Calu3 (cell line): ENCODE measurements at regions not wholly inside any gene's neighbourhood (a gene's known extent, or its start where the extent isn't known, plus 50 kb on each side); places are given as distances from the start of the nearest gene placed in this dataset.

Experiments
- BruUV-seq: library from RNA; stranded (reverse); fragments of 400-500 nt; replicated peaks from 2 replicates; lab custom pipeline; 2021; lab: Mats Ljungman, UMichigan
- CTCF ChIA-PET: fragments of 300-600 bp; sonication (Branson Sonifier 250); formaldehyde crosslinking; loops from one replicate; lab custom pipeline; 2022; ENCODE audit warnings: antibody characterized with exemption; lab: Charles Lee
- DNase-seq: peaks from one replicate; pipeline ENCODE4 v3.0.0; 2022
- H3K27ac Mint-ChIP-seq: one replicate; pipeline ENCODE4 v1.8.0; 2022; ENCODE audit warnings: mixed read lengths; ENCODE audit not compliant: unreplicated experiment
- H3K27me3 Mint-ChIP-seq: one replicate; pipeline ENCODE4 v1.8.0; 2022; ENCODE audit warnings: mixed read lengths; ENCODE audit not compliant: unreplicated experiment
- H3K36me3 Mint-ChIP-seq: one replicate; pipeline ENCODE4 v1.8.0; 2022; ENCODE audit warnings: mild to moderate bottlenecking, moderate library complexity, mixed read lengths; ENCODE audit not compliant: insufficient read depth, unreplicated experiment
- H3K4me1 Mint-ChIP-seq: one replicate; pipeline ENCODE4 v1.8.0; 2022; ENCODE audit warnings: mild to moderate bottlenecking, low read depth, mixed read lengths; ENCODE audit not compliant: unreplicated experiment
- H3K4me3 Mint-ChIP-seq: one replicate; pipeline ENCODE4 v1.8.0; 2022; ENCODE audit warnings: mild to moderate bottlenecking, low read depth, moderate library complexity, mixed read lengths; ENCODE audit not compliant: unreplicated experiment
- H3K9me3 Mint-ChIP-seq: one replicate; pipeline ENCODE4 v1.8.0; 2022; ENCODE audit warnings: low read depth, mixed read lengths; ENCODE audit not compliant: unreplicated experiment
- CTCF ChIP-seq: fragments of 200-600 bp; IDR thresholded peaks from one replicate; pipeline ENCODE4 v1.8.0; 2022; ENCODE audit warnings: antibody characterized with exemption; ENCODE audit not compliant: unreplicated experiment
- intact Hi-C: fragments of 100-400 bp; cut with micrococcal nuclease; formaldehyde crosslinking; loops from one replicate; pipeline ENCODE4 v1.10.0; 2022; ENCODE audit not compliant: unreplicated experiment

GRCh38 chr4:117968606-117969005 lies 65.7 kb upstream of the NDST3 start:
- no peaks in the 10 kb centered on the region for H3K27me3 Mint-ChIP-seq
- H3K4me1 Mint-ChIP-seq: no peaks in the 10 kb centered on the region
- no peak for TF ChIP-seq CTCF
- CTCF ChIA-PET: no interaction called here
- no peaks in the 10 kb centered on the region for H3K36me3 Mint-ChIP-seq
- H3K27ac Mint-ChIP-seq: no peak overlapping the region
- H3K9me3 Mint-ChIP-seq: no peaks in the 10 kb centered on the region
- no peak for DNase-seq
- H3K4me3 Mint-ChIP-seq: no peak overlapping the region
- intact Hi-C loops: no loop called here
- no TSS peak for BruUV-seq

GRCh38 chr4:117971403-117971802 lies 62.9 kb upstream of the NDST3 start:
- Mint-ChIP-seq H3K36me3 (no peaks in the 10 kb centered on the region), H3K4me1 (no peaks in the 10 kb centered on the region), H3K27ac (no peak overlapping the region), H3K27me3 (no peaks in the 10 kb centered on the region), H3K4me3 (no peak overlapping the region), H3K9me3 (no peaks in the 10 kb centered on the region)
- CTCF ChIA-PET: interaction anchor here (0.7 kb wide), 1 partner anchor 275 kb away, joined by 8 read pairs; no protein-coding TSS in a partner anchor
- no TSS peak for BruUV-seq
- no peak for TF ChIP-seq CTCF
- intact Hi-C loops: no loop called here
- DNase-seq: no peak

GRCh38 chr4:117983541-117984365 lies 50.5 kb upstream of the NDST3 start:
- BruUV-seq: no TSS peak
- Mint-ChIP-seq H3K36me3 (no peaks in the 10 kb centered on the region), H3K4me3 (no peak overlapping the region), H3K4me1 (peaks cover 6% of the 10 kb centered on the region), H3K27me3 (no peaks in the 10 kb centered on the region), H3K9me3 (no peaks in the 10 kb centered on the region), H3K27ac (no peak overlapping the region)
- intact Hi-C loops: no loop called here
- no peak for DNase-seq
- TF ChIP-seq CTCF: no peak
- CTCF ChIA-PET: no interaction called here

DNA sequence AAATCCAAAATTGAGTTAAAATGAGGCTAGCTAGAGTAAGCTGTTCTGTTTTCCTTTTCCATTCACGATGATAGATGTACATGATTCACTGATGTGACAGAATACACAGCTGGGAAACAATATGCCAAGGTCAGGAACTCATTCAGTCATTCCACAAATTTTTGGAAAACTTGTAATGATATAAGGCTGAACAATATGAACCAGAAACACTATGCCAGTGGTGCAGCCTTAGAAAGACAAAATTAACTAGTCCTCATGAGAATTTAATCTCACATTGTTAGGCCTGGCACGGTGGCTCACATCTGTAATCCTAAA lies 50.0 kb upstream of the NDST3 start:
- TF ChIP-seq CTCF: no peak
- intact Hi-C loops: no loop called here
- Mint-ChIP-seq H3K9me3 (no peaks in the 10 kb centered on the region), H3K36me3 (no peaks in the 10 kb centered on the region), H3K27ac (no peak overlapping the region), H3K27me3 (no peaks in the 10 kb centered on the region), H3K4me3 (no peak overlapping the region), H3K4me1 (peaks cover 6% of the 10 kb centered on the region)
- CTCF ChIA-PET: no interaction called here
- no TSS peak for BruUV-seq
- DNase-seq: no peak
